PC-3 (cell line): ENCODE measurements at regions not wholly inside any gene's neighbourhood (a gene's known extent, or its start where the extent isn't known, plus 50 kb on each side); places are given as distances from the start of the nearest gene placed in this dataset.

Experiments used
- CTCF ChIP-seq: fragments of 300-600 bp; sonication (generic); conservative IDR thresholded peaks from 2 replicates; pipeline ENCODE4 v1.5.1; 2017; ENCODE audit warnings: antibody characterized with exemption, low read depth, mild to moderate bottlenecking, low read length
- EZH2 ChIP-seq: fragments of 300-600 bp; sonication (generic); IDR thresholded peaks from one replicate; pipeline ENCODE4 v1.6.1; 2017; ENCODE audit warnings: antibody characterized with exemption, mild to moderate bottlenecking, low read length; ENCODE audit not compliant: unreplicated experiment
- EZH2phosphoT487 ChIP-seq: fragments of 300-600 bp; sonication (generic); IDR thresholded peaks from 2 replicates; pipeline ENCODE4 v1.6.1; 2018; ENCODE audit warnings: mild to moderate bottlenecking, antibody characterized with exemption, low read length, borderline replicate concordance

DNA sequence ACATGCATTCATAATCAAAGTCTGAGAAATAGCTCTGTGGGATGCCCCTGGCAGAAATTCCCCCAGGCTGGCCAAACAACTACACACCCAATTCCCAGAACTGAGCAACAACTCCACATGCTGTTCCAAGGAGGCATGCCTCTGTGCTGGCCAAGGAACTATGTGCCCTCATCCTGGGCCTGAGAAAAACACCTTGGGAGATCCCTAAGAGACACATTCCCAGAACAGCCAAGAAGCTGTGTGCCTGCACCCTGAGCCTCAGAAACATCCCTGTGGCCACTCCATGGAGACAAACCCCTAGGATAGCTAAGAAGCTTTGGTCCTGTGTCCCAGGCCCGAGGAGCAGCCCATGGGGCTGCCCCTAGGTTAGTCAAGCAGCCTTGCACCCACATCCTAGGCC, 92.3 kb upstream of the MME start:
- TF ChIP-seq CTCF (no peak), EZH2 (no peak), EZH2phosphoT487 (no peak)
